GM13977 (cell line): ENCODE measurements at regions not wholly inside any gene's neighbourhood (a gene's known extent, or its start where the extent isn't known, plus 50 kb on each side); places are given as distances from the start of the nearest gene placed in this dataset.

ENCODE experiments used
- DNase-seq: peaks from one replicate; pipeline ENCODE4 v3.0.0; 2012; ENCODE audit warnings: low spot score
- in situ Hi-C: fragments of 300-500 bp; cut with MboI; formaldehyde crosslinking; loops from one replicate; pipeline ENCODE4 v1.12.0; 2022; ENCODE audit warnings: low sequenced_read_pairs, low pct_unique_long_range_greater_than_20kb, mixed read lengths, inconsistent platforms; ENCODE audit not compliant: unreplicated experiment
- TF ChIP-seq, protein P1 (sequence below): IDR thresholded peaks from 2 replicates; pipeline ENCODE4 v1.5.1; 2012; ENCODE audit warnings: mild to moderate bottlenecking, control low read depth; ENCODE audit not compliant: insufficient read depth; ENCODE audit errors: extremely low read depth, missing control alignments

GRCh38 chr1:91610789-91611188, 110.1 kb downstream of the CDC7 start:
- no peak for DNase-seq
- TF ChIP-seq, protein P1, sequence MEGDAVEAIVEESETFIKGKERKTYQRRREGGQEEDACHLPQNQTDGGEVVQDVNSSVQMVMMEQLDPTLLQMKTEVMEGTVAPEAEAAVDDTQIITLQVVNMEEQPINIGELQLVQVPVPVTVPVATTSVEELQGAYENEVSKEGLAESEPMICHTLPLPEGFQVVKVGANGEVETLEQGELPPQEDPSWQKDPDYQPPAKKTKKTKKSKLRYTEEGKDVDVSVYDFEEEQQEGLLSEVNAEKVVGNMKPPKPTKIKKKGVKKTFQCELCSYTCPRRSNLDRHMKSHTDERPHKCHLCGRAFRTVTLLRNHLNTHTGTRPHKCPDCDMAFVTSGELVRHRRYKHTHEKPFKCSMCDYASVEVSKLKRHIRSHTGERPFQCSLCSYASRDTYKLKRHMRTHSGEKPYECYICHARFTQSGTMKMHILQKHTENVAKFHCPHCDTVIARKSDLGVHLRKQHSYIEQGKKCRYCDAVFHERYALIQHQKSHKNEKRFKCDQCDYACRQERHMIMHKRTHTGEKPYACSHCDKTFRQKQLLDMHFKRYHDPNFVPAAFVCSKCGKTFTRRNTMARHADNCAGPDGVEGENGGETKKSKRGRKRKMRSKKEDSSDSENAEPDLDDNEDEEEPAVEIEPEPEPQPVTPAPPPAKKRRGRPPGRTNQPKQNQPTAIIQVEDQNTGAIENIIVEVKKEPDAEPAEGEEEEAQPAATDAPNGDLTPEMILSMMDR, result no peak
- in situ Hi-C loops, result no loop called here

DNA sequence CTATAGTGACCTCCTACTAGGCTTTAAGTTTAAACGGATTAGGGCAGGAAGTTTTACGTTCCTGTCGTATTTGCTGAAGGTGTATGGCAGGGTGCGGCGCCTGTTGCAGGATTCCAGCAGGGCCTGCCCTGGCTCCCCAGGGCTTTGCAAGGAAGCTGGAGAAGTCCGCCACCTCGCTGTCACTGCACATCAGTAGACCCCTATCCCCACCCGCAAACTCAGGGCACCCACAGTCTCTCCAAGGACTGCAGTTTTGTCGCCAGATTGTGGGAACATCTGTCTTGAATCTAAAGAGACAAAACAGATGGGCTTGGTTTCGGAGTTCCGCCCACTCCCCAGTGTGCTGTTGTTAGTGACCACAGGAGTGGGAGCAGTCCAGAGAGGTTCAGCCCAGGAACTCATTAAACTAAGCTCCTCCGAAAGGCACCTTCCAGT, 110.8 kb downstream of the CDC7 start:
- DNase-seq, result no peak
- TF ChIP-seq, protein P1, result no peak
- in situ Hi-C loops, result no loop called here

GRCh38 chr1:91613595-91613994, 112.9 kb downstream of the CDC7 start:
- no peak for DNase-seq
- in situ Hi-C loops, result no loop called here
- TF ChIP-seq, protein P1, result no peak

DNA sequence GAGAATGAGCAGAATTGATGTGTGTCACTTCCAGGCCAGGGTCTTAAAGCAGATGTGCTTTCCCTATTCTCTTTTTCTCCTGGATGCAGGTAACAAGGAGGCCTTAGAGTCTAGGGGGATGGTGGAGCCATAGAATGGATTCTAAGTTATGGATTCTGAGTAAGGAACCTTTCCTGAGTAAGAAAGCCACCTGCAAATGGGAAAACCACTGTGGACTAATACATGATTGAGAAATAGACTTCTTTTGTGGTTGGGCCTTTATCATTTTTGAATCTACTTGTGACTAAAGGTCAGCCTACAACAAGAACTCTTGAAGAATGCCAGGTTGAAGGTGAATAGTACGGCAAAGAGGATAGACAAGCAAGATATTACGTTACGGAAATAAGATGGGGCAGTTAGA, 116.1 kb downstream of the CDC7 start:
- TF ChIP-seq, protein P1, result no peak
- in situ Hi-C loops, result no loop called here
- no peak for DNase-seq

DNA sequence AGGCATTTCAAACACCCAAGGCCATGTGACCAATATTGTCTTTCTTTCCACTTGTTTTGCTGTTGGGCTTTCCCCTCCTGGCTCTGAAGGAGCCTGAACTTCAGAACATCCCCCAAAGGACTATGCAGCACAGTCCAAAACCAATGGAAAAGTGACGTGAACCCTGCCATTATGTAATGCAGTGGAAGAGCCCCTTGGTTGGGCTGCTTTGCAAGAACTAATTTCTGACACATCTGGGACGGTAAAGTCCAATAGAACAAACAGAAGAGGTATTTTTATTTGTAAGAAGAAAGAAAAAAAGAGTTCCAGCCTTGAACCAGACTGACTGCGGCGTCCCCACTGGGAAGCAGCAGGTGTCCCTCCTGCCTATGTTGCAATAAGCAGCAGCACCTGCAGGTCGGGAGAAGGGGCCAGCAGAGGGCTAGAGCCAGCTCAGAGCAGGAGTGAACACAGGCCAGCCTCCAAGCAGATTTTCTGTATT, 116.7 kb downstream of the CDC7 start:
- no peak for DNase-seq
- TF ChIP-seq, protein P1, result peak; percentile 41
- in situ Hi-C loops, result no loop called here

GRCh38 chr1:91619881-91620280, 119.2 kb downstream of the CDC7 start:
- in situ Hi-C loops, result no loop called here
- TF ChIP-seq, protein P1, result no peak
- DNase-seq, result no peak

DNA sequence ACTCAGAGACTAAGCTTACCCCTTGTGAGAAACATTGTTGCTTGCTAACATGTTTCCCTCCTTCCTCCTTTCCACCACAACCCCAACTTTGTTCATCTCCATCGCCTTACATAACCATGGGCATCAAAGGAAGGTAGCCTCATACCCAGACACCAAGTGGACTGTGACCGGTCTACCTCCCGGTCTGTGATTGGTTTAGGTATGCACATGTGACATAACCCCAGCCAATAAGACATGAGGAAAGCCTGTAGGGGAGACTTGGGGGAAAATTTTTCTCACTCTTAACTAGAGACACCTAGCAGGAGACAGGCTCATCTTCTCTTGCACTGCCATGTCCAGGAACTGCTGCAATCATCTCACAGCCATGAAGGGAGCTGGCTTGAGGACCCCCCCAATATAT, 120.7 kb downstream of the CDC7 start:
- DNase-seq, result no peak
- in situ Hi-C loops, result no loop called here
- TF ChIP-seq, protein P1, result no peak
